Neural progenitor cell (in vitro differentiated cells): ENCODE measurements at regions not wholly inside any gene's neighbourhood (a gene's known extent, or its start where the extent isn't known, plus 50 kb on each side); places are given as distances from the start of the nearest gene placed in this dataset.
"Not testable (repeated sequence)": the region's sequence is repeated elsewhere in the genome, so short reads cannot be mapped to it uniquely, and the experiment has no call there.

Experiments
- CTCF ChIP-seq: fragments of 200-600 bp; sonication (generic); IDR thresholded peaks from 2 replicates; pipeline ENCODE4 v1.5.1; 2017; ENCODE audit warnings: antibody characterized with exemption, mild to moderate bottlenecking
- EZH2 ChIP-seq: fragments of 200-600 bp; sonication (generic); IDR thresholded peaks from 2 replicates; pipeline ENCODE4 v1.6.1; 2017; ENCODE audit warnings: antibody characterized with exemption, mild to moderate bottlenecking, moderate library complexity

DNA sequence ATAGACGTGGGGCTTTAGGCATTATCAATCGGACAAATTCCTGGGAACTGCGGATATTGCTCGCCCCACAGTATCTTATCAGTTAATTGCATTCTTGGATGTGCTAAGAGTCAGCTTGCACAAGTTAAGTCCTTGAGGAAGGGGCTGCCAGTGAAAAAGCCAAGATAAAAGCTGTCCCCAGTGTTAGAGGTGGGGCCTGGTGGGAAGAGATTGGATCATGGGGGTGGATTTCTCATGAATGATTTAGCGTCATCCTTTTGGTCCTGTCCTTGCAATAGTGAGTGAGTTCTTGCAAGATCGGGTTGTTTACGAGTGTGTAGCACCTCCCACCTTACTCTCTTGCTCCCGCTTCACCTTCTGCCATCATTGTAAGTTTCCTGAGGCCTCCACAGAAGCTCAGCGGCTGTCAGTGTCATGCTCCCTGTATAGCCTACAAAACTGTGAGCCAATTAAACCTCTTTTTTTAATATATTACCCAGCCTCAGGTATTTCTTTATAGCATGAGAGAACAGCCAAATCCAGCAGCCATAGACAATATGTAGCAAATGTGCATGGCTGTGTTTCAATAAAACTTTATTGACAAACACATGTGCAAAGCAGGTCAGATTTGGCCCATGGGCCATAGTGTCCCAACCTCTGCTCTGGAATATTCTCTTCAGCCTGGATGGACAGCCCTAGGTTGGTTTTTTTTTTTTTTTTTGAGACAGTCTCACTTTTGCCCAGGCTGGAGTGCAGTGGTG lies 189.2 kb downstream of the OTOP1 start:
- TF ChIP-seq CTCF, EZH2: not testable (repeated sequence)
